PC-3 (cell line): ENCODE measurements at regions not wholly inside any gene's neighbourhood (a gene's known extent, or its start where the extent isn't known, plus 50 kb on each side); places are given as distances from the start of the nearest gene placed in this dataset.

ENCODE experiments used
- ATAC-seq: fragments of 200-7000 bp; cut with Tn5 transposase; 2 replicates; pipeline ENCODE4 v1.9.1; 2020; ENCODE audit warnings: mild to moderate bottlenecking, moderate library complexity
- BruUV-seq: library from RNA; stranded (reverse); fragments of 400-500 nt; replicated peaks from 2 replicates; lab custom pipeline; 2021; lab: Mats Ljungman, UMichigan
- CTCF ChIA-PET: fragments of 300-600 bp; sonication (Branson Sonifier 250); formaldehyde crosslinking; loops from one replicate; lab custom pipeline; 2022; ENCODE audit warnings: antibody characterized with exemption; lab: Charles Lee
- POLR2A ChIA-PET: fragments of 300-600 bp; sonication (Branson Sonifier 250); formaldehyde crosslinking; loops from one replicate; lab custom pipeline; 2022; ENCODE audit warnings: antibody characterized with exemption; ENCODE audit not compliant: unreplicated experiment; lab: Charles Lee
- DNase-seq: peaks from one replicate; pipeline ENCODE4 v3.0.0-alpha.2; 2015
- H2AFZ ChIP-seq: fragments of 300-600 bp; sonication (generic); 2 replicates; pipeline ENCODE4 v1.6.0; 2016; ENCODE audit warnings: antibody characterized with exemption, low read length
- H3F3A ChIP-seq: fragments of 300-600 bp; sonication (generic); one replicate; pipeline ENCODE4 v1.6.0; 2017; ENCODE audit warnings: antibody characterized with exemption, low read length, control low read depth, mild to moderate bottlenecking; ENCODE audit not compliant: unreplicated experiment
- H3K27ac ChIP-seq: fragments of 300-600 bp; sonication (generic); 2 replicates; pipeline ENCODE4 v1.5.1; 2016; ENCODE audit warnings: mild to moderate bottlenecking, low read length
- H3K27me3 ChIP-seq: fragments of 300-600 bp; sonication (generic); 2 replicates; pipeline ENCODE4 v1.6.1; 2016; ENCODE audit warnings: low read length, mixed read lengths
- H3K36me3 ChIP-seq: fragments of 300-600 bp; sonication (generic); 2 replicates; pipeline ENCODE4 v1.6.1; 2016; ENCODE audit warnings: low read depth, mixed run types, low read length, mixed read lengths
- H3K4me1 ChIP-seq: fragments of 300-600 bp; sonication (generic); 2 replicates; pipeline ENCODE4 v1.5.1; 2016; ENCODE audit warnings: low read length; ENCODE audit not compliant: insufficient read depth
- H3K4me2 ChIP-seq: fragments of 300-600 bp; sonication (generic); 2 replicates; pipeline ENCODE4 v1.6.0; 2016; ENCODE audit warnings: low read length
- H3K4me3 ChIP-seq: fragments of 300-600 bp; sonication (generic); 2 replicates; pipeline ENCODE4 v1.5.1; 2016; ENCODE audit warnings: mild to moderate bottlenecking, low read length, mixed read lengths
- H3K79me2 ChIP-seq: fragments of 300-600 bp; sonication (generic); 2 replicates; pipeline ENCODE4 v1.6.1; 2017; ENCODE audit warnings: low read length, mixed read lengths
- H3K9ac ChIP-seq: fragments of 300-600 bp; sonication (generic); 2 replicates; pipeline ENCODE4 v1.6.0; 2016; ENCODE audit warnings: mild to moderate bottlenecking, low read length
- H3K9me2 ChIP-seq: fragments of 300-600 bp; sonication (generic); replicated peaks from 2 replicates; pipeline ENCODE4 v1.6.1; 2016; ENCODE audit warnings: mixed run types, low read length, mixed read lengths
- H3K9me3 ChIP-seq: fragments of 300-600 bp; sonication (generic); 2 replicates; pipeline ENCODE4 v1.6.1; 2016; ENCODE audit warnings: low read length, mixed read lengths
- H4K20me1 ChIP-seq: fragments of 300-600 bp; sonication (generic); 2 replicates; pipeline ENCODE4 v1.6.1; 2016; ENCODE audit warnings: low read length, mixed read lengths
- EZH2 ChIP-seq: fragments of 300-600 bp; sonication (generic); IDR thresholded peaks from one replicate; pipeline ENCODE4 v1.6.1; 2017; ENCODE audit warnings: antibody characterized with exemption, mild to moderate bottlenecking, low read length; ENCODE audit not compliant: unreplicated experiment
- EZH2phosphoT487 ChIP-seq: fragments of 300-600 bp; sonication (generic); IDR thresholded peaks from 2 replicates; pipeline ENCODE4 v1.6.1; 2018; ENCODE audit warnings: mild to moderate bottlenecking, antibody characterized with exemption, low read length, borderline replicate concordance
- intact Hi-C: fragments of 100-400 bp; cut with micrococcal nuclease; formaldehyde crosslinking; loops from 2 replicates; pipeline ENCODE4 v1.9.0; 2023
- TF ChIP-seq, protein P1 (sequence below): fragments of 300-600 bp; sonication (generic); conservative IDR thresholded peaks from 2 replicates; pipeline ENCODE4 v1.5.1; 2017; ENCODE audit warnings: antibody characterized with exemption, low read depth, mild to moderate bottlenecking, low read length

- DNase-seq: no peak
- H3K4me2 ChIP-seq: no peak overlapping the region
- no peak overlapping the region for H3K27ac ChIP-seq
- CTCF ChIA-PET: interaction anchor here (0.6 kb wide), 1 partner anchor 614 kb away, joined by 3 read pairs; no protein-coding TSS in a partner anchor
- POLR2A ChIA-PET: no interaction called here
- H3F3A ChIP-seq: no peaks in the 10 kb centered on the region
- no peak overlapping the region for H3K9ac ChIP-seq
- no peak for ATAC-seq
- no peaks in the 10 kb centered on the region for H3K36me3 ChIP-seq
- TF ChIP-seq EZH2phosphoT487: no peak
- TF ChIP-seq, protein P1, sequence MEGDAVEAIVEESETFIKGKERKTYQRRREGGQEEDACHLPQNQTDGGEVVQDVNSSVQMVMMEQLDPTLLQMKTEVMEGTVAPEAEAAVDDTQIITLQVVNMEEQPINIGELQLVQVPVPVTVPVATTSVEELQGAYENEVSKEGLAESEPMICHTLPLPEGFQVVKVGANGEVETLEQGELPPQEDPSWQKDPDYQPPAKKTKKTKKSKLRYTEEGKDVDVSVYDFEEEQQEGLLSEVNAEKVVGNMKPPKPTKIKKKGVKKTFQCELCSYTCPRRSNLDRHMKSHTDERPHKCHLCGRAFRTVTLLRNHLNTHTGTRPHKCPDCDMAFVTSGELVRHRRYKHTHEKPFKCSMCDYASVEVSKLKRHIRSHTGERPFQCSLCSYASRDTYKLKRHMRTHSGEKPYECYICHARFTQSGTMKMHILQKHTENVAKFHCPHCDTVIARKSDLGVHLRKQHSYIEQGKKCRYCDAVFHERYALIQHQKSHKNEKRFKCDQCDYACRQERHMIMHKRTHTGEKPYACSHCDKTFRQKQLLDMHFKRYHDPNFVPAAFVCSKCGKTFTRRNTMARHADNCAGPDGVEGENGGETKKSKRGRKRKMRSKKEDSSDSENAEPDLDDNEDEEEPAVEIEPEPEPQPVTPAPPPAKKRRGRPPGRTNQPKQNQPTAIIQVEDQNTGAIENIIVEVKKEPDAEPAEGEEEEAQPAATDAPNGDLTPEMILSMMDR: no peak
- TF ChIP-seq EZH2: no peak
- H2AFZ ChIP-seq: no peak overlapping the region
- no peaks in the 10 kb centered on the region for H4K20me1 ChIP-seq
- H3K9me2 ChIP-seq: no peaks in the 10 kb centered on the region
- no peak overlapping the region for H3K4me3 ChIP-seq
- H3K9me3 ChIP-seq: no peaks in the 10 kb centered on the region
- intact Hi-C loops: no loop called here
- BruUV-seq: no TSS peak
- no peaks in the 10 kb centered on the region for H3K27me3 ChIP-seq
- H3K4me1 ChIP-seq: no peaks in the 10 kb centered on the region
- no peaks in the 10 kb centered on the region for H3K79me2 ChIP-seq
Observed at GRCh38 chr10:34024282-34024681, 689.8 kb upstream of the NRP1 start.

- Histone ChIP-seq H3K79me2 (no peaks in the 10 kb centered on the region), H3K4me1 (peaks cover 4% of the 10 kb centered on the region), H3K9me3 (no peaks in the 10 kb centered on the region), H3K9me2 (no peaks in the 10 kb centered on the region), H3K4me3 (no peak overlapping the region), H3K4me2 (no peak overlapping the region), H3K36me3 (no peaks in the 10 kb centered on the region), H2AFZ (no peak overlapping the region), H3F3A (no peaks in the 10 kb centered on the region), H3K27ac (no peak overlapping the region), H3K27me3 (no peaks in the 10 kb centered on the region), H3K9ac (no peak overlapping the region), H4K20me1 (no peaks in the 10 kb centered on the region)
- intact Hi-C loops: no loop called here
- no TSS peak for BruUV-seq
- no peak for TF ChIP-seq EZH2phosphoT487
- ATAC-seq (no peak), DNase-seq (no peak)
- ChIA-PET POLR2A (no interaction called here), CTCF (no interaction called here)
Observed at GRCh38 chr10:34022195-34022594, 687.7 kb upstream of the NRP1 start.

- CTCF ChIA-PET: no interaction called here
- BruUV-seq: no TSS peak
Observed at GRCh38 chr10:34018784-34019183, 684.3 kb upstream of the NRP1 start.

More at GRCh38 chr10:34018784-34019183, 684.3 kb upstream of the NRP1 start:
- Histone ChIP-seq H3K4me2 (no peak overlapping the region), H3K27me3 (no peaks in the 10 kb centered on the region), H3F3A (no peaks in the 10 kb centered on the region), H4K20me1 (no peaks in the 10 kb centered on the region), H2AFZ (0 out of 2 replicates have a peak overlapping the region, but pooled peaks have one; percentile 25), H3K4me3 (no peak overlapping the region), H3K79me2 (no peaks in the 10 kb centered on the region), H3K9me2 (no peaks in the 10 kb centered on the region), H3K9me3 (no peaks in the 10 kb centered on the region), H3K27ac (no peak overlapping the region), H3K9ac (no peak overlapping the region), H3K36me3 (no peaks in the 10 kb centered on the region), H3K4me1 (peaks cover 4% of the 10 kb centered on the region)
- intact Hi-C loops: no loop called here
- POLR2A ChIA-PET: interaction anchor here (0.6 to 0.7 kb wide), 2 partner anchors 12 to 454 kb away, joined by 3 to 4 read pairs; no protein-coding TSS in a partner anchor
- ATAC-seq (peak; percentile 17; the same call in 1 of the 2 replicates), DNase-seq (peak; percentile 32)
- TF ChIP-seq EZH2phosphoT487: no peak
